Parathyroid adenoma (tissue), 2 donors: ENCODE measurements at regions not wholly inside any gene's neighbourhood (a gene's known extent, or its start where the extent isn't known, plus 50 kb on each side); places are given as distances from the start of the nearest gene placed in this dataset.

Experiments
- H2AFZ ChIP-seq: fragments of 300-600 bp; sonication (generic); one replicate; pipeline ENCODE4 v1.7.0; 2017; ENCODE audit warnings: antibody characterized with exemption, mild to moderate bottlenecking
- H3K27ac ChIP-seq: fragments of 300-600 bp; sonication (generic); one replicate; pipeline ENCODE4 v1.7.0; 2017
- H3K27me3 ChIP-seq: fragments of 300-600 bp; sonication (generic); one replicate; pipeline ENCODE4 v1.7.0; 2017; ENCODE audit warnings: low read length; ENCODE audit not compliant: control insufficient read depth, insufficient read depth
- H3K36me3 ChIP-seq: fragments of 300-600 bp; sonication (generic); one replicate; pipeline ENCODE4 v1.7.0; 2017; ENCODE audit warnings: low read length; ENCODE audit not compliant: control insufficient read depth, insufficient read depth
- H3K4me1 ChIP-seq: fragments of 300-600 bp; sonication (generic); one replicate; pipeline ENCODE4 v1.7.0; 2017; ENCODE audit warnings: control low read depth
- H3K4me2 ChIP-seq: fragments of 300-600 bp; sonication (generic); one replicate; pipeline ENCODE4 v1.7.0; 2017; ENCODE audit warnings: low read length
- H3K4me3 ChIP-seq: fragments of 300-600 bp; sonication (generic); one replicate; pipeline ENCODE4 v1.7.0; 2017; ENCODE audit warnings: low read depth, low read length
- H3K79me2 ChIP-seq: fragments of 300-600 bp; sonication (generic); one replicate; pipeline ENCODE4 v1.7.0; 2017; ENCODE audit warnings: control low read depth
- H3K9ac ChIP-seq: fragments of 300-600 bp; sonication (generic); one replicate; pipeline ENCODE4 v1.7.0; 2017; ENCODE audit warnings: mild to moderate bottlenecking
- H3K9me3 ChIP-seq: fragments of 300-600 bp; sonication (generic); one replicate; pipeline ENCODE4 v1.7.0; 2017; ENCODE audit warnings: low read length; ENCODE audit not compliant: control insufficient read depth
- TF ChIP-seq, protein P1 (sequence below): fragments of 300-600 bp; sonication (generic); IDR thresholded peaks from one replicate; pipeline ENCODE4 v1.7.0; 2017; ENCODE audit warnings: antibody characterized with exemption, mild to moderate bottlenecking
- donor health status: primary hyperparathyroidism.

DNA sequence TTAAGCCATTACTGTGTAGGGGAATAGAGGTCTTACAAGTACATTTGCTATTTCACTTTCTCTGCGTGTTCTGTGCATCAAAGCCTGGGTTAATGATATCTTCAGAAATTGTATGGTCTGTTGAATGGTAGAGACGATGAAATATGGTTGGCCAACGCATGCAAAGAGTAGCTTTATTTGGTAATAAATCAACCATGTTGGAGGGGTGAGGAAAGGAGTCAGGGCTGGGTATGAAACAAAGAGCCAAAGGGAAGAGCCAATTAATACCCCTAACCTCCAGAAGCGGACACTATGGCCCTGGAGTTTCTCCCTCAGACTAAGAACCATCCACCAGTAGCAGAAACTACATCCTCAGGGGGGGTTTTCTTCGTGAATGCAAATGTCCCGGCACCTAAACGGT, 1974.0 kb upstream of the WWC1 start:
- no peaks in the 10 kb centered on the region for H3K9me3 ChIP-seq
- no peak overlapping the region for H3K27ac ChIP-seq
- H3K36me3 ChIP-seq: no peaks in the 10 kb centered on the region
- TF ChIP-seq, protein P1, sequence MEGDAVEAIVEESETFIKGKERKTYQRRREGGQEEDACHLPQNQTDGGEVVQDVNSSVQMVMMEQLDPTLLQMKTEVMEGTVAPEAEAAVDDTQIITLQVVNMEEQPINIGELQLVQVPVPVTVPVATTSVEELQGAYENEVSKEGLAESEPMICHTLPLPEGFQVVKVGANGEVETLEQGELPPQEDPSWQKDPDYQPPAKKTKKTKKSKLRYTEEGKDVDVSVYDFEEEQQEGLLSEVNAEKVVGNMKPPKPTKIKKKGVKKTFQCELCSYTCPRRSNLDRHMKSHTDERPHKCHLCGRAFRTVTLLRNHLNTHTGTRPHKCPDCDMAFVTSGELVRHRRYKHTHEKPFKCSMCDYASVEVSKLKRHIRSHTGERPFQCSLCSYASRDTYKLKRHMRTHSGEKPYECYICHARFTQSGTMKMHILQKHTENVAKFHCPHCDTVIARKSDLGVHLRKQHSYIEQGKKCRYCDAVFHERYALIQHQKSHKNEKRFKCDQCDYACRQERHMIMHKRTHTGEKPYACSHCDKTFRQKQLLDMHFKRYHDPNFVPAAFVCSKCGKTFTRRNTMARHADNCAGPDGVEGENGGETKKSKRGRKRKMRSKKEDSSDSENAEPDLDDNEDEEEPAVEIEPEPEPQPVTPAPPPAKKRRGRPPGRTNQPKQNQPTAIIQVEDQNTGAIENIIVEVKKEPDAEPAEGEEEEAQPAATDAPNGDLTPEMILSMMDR: no peak
- H3K27me3 ChIP-seq: no peaks in the 10 kb centered on the region
- H2AFZ ChIP-seq: no peak overlapping the region
- H3K79me2 ChIP-seq: no peaks in the 10 kb centered on the region
- no peak overlapping the region for H3K4me3 ChIP-seq
- H3K9ac ChIP-seq: no peak overlapping the region
- no peaks in the 10 kb centered on the region for H3K4me1 ChIP-seq
- H3K4me2 ChIP-seq: no peak overlapping the region

DNA sequence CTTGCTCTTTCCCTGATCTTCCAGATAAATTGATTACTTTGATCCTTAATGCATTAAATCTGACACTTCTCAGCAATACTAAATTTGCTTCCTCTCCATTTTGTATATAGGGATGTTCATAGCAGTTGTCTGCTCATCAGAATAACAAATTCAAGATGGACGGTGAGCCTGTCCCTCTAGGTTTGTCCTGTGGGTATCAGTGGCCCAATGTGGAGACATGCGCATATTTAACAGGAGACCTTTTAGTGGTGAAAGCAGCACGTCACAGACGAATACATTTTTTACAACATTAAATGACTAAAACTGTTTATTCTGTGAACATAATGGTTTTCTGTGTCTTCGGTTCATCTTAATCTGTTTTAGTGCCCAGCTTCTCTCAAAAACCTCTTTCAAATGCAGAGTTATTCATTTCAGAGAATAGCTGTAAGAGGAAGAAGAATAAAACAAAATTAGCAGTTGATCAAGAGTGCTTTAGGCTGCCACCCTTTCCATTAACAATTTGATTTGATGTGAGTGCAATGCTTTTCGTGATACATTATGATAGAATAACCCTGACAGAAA, 1970.4 kb upstream of the WWC1 start:
- H3K27ac ChIP-seq: no peak overlapping the region
- H3K4me1 ChIP-seq: no peaks in the 10 kb centered on the region
- no peaks in the 10 kb centered on the region for H3K36me3 ChIP-seq
- no peak overlapping the region for H3K9ac ChIP-seq
- TF ChIP-seq, protein P1: no peak
- H2AFZ ChIP-seq: no peak overlapping the region
- H3K79me2 ChIP-seq: no peaks in the 10 kb centered on the region
- H3K27me3 ChIP-seq: no peaks in the 10 kb centered on the region
- no peak overlapping the region for H3K4me2 ChIP-seq
- no peak overlapping the region for H3K4me3 ChIP-seq
- no peaks in the 10 kb centered on the region for H3K9me3 ChIP-seq

DNA sequence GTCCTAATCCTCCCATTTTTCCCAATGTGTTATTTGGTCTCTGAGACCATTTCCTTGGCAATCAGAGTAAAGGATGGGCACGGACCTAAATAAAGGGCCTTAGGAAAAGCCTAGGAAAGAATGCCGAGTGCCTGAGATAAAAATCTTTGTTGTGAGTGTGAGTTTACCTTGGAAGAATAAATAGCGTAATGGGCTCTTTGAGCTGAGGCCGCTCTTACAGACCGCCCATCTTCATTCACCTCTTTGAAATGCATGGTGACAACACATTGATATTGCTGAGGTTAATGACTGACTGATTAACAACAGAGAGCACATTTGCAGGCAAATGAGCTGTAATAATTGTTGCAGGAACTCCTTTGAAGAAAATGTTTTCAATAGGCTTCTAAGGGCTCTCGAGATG, 1967.1 kb upstream of the WWC1 start:
- H3K4me2 ChIP-seq: no peak overlapping the region
- no peak overlapping the region for H3K4me3 ChIP-seq
- H3K4me1 ChIP-seq: no peaks in the 10 kb centered on the region
- H3K9ac ChIP-seq: no peak overlapping the region
- H3K79me2 ChIP-seq: no peaks in the 10 kb centered on the region
- no peaks in the 10 kb centered on the region for H3K9me3 ChIP-seq
- H2AFZ ChIP-seq: no peak overlapping the region
- H3K27ac ChIP-seq: no peak overlapping the region
- no peaks in the 10 kb centered on the region for H3K36me3 ChIP-seq
- TF ChIP-seq, protein P1: no peak
- no peaks in the 10 kb centered on the region for H3K27me3 ChIP-seq

DNA sequence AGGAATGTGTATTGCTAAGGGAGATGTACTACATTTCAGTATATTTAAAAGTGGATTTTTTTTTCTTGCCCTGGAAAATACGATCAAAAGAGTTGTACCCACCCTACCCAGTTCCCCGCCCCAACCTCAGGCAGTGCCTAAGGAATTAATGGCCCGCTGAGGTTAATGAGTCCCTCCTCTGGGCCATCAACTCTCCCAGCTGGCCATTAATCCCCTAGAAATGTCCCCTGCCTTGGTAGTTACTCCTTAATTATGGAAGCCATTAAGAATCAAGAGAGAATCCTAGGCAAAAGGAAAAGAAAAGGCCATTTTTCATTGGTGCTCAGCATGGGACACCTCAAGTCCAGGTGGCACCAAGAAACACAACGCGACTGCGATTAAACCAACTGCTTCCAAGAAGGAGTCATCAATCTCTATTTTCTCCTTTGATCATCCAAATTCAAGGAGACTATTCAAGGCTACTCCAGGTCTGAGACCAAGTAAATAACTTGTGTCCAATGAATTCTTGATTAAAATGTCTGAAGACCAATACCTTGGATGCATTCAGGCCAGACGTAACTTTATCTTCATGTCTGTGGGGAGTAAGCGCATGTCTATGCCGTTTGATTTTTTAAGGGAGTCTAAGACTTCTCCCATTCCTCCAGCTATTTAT, 1962.2 kb upstream of the WWC1 start:
- H3K9ac ChIP-seq: no peak overlapping the region
- no peaks in the 10 kb centered on the region for H3K36me3 ChIP-seq
- TF ChIP-seq, protein P1: no peak
- no peak overlapping the region for H3K27ac ChIP-seq
- no peak overlapping the region for H2AFZ ChIP-seq
- no peaks in the 10 kb centered on the region for H3K9me3 ChIP-seq
- no peaks in the 10 kb centered on the region for H3K79me2 ChIP-seq
- no peak overlapping the region for H3K4me3 ChIP-seq
- H3K27me3 ChIP-seq: no peaks in the 10 kb centered on the region
- H3K4me2 ChIP-seq: no peak overlapping the region
- no peaks in the 10 kb centered on the region for H3K4me1 ChIP-seq

DNA sequence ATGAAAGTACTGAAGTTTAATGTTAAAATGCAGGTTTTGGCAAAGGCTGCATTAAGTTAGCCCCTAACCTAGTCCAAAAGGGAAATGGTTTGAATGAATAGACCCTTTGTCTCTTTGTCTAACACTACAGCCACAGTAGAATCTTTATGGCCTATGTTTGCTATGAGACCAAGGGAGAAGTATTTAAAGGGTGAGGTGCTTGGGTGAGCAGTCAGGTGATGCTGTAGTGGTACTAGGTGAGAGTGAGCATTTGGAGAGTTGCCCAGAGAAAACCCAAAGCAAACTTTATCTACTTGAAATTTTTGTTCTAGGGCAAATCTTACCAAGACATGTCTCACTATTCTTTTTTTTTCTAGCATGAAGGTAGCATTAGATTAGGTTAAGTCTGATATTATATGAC, 1961.4 kb upstream of the WWC1 start:
- Histone ChIP-seq H3K4me1 (no peaks in the 10 kb centered on the region), H3K4me2 (no peak overlapping the region), H3K4me3 (no peak overlapping the region), H3K36me3 (no peaks in the 10 kb centered on the region), H3K9me3 (no peaks in the 10 kb centered on the region), H2AFZ (no peak overlapping the region), H3K27ac (no peak overlapping the region), H3K9ac (no peak overlapping the region), H3K79me2 (no peaks in the 10 kb centered on the region), H3K27me3 (no peaks in the 10 kb centered on the region)
- TF ChIP-seq, protein P1: no peak
